Brain pericyte (primary cell): ENCODE measurements at regions not wholly inside any gene's neighbourhood (a gene's known extent, or its start where the extent isn't known, plus 50 kb on each side); places are given as distances from the start of the nearest gene placed in this dataset.

Experiments used
- DNase-seq: peaks from one replicate; pipeline ENCODE4 v3.0.0-alpha.2; 2012; ENCODE audit warnings: low read depth, low spot score

DNA sequence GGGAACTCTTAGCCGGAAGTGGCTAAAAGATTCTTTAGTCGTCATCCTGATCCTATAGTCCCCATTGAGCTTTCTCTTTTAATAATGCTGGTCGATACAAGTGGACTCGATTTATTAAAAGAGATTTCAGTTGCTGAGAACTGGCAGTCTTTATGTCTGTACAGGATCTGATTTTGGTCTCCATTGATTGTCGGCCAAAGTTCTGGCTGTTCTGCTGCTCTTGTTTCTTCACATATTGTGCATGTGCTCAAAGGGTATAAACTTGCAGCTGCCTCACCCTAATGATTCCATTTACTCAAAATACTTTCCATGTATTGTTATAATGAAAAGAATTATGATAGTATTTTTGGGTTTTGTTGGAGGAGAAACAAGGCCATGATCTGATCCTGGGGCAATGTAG, 100.7 kb upstream of the CTTNBP2 start:
- no peak for DNase-seq

DNA sequence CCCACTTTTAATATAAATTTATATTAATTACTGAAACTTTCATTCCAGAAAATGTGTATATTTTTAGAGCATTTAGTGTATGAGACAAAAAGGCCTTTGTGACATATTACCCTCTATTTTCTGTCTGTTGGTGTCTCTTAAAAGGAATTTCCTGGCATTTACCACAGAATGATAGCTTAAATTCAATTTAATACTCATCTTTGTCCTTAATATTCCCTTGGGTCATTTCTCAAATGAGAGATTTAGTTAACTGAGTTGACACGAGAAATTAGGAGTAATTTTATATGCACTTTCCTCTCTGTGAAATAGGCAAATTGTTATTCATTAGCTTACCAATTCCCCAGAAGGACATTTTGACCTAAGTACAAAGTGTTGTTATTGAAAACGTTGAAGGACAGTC, 101.7 kb upstream of the CTTNBP2 start:
- DNase-seq: no peak

DNA sequence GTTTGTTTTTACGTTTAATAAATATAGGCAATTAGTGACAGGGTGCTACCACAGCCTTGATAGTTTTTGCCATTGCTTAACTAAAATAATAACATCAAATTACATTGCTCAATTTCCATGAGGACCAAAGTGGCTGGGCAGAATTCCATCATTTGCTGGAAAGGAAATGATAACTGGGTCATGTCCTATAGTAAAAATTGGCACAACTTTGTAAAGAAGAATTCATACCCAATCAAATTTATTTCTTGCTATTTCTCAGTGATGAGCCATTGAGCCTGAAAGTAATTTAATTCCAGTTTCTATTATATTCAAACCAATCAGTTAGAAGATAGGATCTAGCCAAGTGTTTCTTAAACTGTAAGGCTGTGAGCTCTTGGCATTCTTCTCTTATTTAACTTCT, 102.2 kb upstream of the CTTNBP2 start:
- no peak for DNase-seq

DNA sequence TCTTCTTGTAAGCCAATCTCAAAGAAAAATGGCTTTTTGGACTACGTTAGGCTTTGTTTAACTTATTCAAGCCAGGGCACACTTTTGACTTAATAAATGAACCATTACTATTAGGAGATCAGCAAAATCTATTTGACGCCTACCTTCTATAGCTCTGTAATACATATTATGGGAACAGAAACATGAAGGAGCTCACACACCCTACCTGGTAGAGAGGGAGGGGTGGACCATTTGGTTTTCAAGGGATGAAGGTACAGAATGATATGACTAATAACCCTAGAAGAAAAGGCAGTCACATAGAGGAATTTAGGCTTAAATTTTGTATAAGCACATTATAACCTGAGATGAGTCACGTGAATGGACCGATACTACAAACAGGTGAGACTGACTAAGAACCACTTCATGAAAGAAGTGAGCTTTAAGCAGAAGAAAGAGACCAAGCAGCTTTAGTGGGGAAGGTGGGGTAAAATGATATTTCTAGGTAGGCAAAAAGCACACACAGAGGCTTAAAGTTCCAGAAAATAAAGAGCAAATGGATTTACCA, 106.8 kb upstream of the CTTNBP2 start:
- DNase-seq: no peak

DNA sequence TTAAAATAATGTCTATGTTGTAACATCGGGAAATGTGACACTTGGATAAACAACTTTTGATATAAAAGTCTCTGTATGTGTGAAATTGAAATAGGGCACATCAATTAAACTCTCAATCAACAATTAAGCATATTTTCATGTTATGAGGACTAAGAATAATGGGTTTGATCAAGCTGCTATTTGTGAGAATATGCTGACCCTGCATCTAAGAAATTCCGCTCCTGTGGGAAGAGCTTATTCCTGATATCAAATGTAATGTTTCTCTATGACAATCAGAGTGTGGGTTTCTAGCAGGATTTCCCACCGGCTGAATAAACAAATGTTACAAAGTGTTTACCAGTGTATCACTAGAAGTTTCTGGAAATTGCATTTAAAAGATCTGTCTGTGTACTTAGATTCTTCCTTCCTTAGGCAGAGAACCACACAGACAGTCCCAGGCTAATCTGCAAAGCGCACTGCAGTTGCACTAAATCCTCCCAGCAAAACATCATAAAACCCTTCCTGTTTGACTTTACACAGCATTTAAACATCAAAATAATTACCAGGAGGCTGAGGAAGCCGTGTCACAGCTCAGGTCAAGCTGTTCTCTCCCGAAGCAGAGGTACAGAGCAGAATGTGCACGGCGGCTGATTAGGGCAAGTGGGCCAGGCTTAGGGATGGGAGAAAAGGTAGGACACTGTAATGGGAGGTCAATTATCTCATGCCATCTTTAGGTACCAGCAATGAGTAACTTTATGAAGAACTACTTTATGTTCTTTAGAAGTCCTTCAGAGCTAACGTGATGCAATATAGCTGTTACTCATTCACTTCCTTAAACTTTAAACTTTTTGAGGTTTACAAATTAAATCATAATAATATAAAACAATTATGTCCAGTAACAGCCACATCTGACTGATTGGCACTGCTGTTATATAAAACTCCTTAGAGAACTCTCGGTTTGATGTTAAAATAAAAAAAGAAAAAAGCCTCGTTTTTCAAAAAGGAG, 109.1 kb upstream of the CTTNBP2 start:
- no peak for DNase-seq

DNA sequence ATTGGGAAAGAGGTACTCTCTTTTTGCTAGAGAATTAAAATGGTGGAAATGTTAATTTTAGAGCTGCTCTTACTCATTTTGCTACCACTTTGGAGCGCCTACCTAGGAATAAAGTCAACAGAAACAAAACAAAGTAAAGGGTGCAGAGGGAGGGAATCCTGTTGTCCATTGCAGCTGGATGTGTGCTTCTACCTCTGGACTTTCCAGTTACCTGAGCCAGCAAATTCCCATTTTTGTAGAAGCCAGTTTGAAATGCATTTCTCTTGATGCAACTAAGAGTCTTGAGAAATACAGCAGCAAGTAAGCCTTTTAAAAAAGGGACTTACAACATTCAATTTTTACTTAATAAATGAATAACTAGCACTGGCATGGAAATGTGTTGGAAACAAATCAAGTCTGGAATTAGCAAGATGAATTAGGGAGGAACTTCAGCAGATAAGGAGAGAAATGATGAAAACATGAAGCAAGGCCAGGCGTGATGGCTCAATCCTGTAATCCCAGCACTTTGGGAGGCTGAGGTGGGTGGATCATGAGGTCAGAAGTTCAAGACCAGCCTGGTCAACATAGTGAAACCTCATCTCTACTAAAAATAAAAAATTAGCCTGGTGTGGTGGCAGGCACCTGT, 113.5 kb upstream of the CTTNBP2 start:
- DNase-seq: no peak

DNA sequence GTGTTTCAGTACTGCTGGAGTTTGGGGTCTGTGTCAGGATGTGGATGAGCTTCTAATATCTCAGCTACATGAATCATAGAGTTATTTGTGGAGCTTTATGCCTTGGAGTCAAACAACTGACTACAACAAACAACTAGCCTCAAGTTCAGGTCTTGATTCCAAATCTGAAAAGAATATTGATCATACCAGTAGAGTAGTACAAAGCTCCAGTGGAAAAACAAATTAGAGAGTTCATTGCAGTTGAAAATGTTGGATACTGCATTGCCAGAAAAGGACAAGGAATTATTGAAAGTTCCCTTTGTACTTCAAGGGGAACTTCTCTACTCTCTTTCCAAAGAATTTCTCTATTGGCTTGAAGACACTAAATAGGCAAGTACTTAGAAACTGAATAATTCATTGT, 117.6 kb upstream of the CTTNBP2 start:
- no peak for DNase-seq

DNA sequence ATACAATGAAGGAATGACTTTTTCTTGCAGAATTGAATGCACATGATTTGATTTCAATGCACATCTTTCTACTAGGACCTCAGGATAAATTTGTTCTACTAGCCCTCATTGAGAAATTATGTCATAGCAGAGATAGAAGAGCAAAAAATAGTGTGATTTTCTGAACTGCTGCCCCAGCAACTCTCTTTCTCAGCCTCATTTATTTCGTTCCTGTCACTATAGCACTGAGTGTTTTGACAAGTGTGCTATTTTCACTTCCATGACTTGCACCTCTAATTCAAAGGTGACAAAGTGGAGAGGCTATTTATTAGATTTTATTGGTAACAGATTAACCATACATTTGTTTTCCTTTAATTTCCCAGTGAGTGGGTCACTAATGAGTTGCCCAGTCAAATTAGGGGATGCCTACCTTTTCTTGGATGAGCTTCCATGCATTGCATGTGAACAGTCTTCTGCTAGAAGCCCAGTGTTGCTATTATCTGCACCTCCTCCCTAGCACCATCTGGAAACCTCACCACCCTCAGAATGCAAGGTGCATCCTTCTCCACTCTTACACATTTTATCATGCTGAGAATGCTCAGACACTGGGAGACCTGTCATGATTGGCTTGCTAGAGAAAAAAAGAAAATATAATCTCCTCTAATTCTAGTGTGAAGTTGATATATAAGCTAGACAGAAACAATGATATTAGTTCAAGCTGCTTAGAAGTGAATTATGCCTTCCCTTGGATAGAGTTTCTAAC, 119.6 kb upstream of the CTTNBP2 start:
- DNase-seq: no peak

DNA sequence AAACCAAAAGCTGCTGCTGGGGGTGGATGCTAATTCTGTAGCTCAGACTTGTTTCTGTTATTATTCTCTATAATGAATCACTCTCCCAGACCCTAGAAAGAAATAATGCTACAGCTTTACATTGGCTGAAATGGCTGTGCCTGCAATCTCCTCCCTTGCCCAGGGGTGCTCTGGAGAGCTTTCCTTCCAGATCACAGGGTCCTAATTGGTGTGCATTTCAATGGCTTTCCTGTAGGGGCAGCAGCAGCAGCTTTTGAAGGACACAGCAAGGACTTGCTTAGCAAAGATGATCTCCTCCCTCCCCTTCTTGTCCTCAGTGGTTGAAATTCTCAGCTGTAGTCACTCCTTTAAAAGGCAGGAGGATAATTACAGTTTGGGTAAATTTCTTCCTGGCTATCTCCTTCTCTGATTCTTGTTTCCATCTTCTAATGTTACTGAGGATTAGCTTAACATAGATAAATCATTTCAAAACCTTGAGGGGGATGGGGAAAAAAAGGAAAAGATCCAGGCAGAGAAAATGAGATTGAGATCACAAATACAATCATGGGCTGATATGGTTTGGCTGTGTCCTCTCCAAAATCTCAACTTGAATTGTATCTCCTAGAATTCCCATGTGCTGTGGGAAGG, 120.2 kb upstream of the CTTNBP2 start:
- DNase-seq: no peak

DNA sequence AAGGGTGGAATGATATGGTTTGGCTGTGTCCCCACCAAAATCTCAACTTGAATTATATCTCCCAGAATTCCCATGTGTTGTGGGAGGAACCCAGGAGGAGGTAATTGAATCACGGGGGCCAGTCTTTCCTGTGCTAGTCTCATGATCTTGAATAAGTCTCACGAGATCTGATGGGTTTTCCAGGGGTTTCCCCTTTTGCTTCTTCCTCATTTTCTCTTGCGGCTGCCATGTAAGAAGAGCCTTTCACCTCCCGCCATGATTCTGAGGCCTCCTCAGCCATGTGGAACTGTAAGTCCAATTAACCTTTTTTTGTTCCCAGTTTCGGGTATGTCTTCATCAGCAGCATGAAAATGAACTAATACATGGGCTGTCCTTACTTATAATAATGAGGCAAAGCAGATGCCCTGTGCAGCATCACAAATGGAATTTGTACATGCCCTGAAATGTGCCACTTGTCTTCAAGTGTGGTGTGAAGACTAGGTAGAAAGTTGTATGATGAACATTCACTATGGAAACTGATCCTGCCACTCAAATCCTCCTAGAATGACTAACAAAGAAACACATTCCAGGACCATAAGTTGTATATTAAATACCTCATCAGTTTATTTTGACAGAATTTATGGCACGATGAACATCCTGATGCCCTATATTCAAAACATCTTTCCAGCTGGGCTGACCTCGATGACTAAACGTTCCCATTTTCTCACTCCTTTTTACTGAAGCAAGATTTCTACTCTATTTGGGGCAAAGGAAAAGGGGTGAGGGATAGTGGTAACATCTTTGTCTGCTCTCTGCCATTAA, 122.8 kb upstream of the CTTNBP2 start:
- DNase-seq: no peak

DNA sequence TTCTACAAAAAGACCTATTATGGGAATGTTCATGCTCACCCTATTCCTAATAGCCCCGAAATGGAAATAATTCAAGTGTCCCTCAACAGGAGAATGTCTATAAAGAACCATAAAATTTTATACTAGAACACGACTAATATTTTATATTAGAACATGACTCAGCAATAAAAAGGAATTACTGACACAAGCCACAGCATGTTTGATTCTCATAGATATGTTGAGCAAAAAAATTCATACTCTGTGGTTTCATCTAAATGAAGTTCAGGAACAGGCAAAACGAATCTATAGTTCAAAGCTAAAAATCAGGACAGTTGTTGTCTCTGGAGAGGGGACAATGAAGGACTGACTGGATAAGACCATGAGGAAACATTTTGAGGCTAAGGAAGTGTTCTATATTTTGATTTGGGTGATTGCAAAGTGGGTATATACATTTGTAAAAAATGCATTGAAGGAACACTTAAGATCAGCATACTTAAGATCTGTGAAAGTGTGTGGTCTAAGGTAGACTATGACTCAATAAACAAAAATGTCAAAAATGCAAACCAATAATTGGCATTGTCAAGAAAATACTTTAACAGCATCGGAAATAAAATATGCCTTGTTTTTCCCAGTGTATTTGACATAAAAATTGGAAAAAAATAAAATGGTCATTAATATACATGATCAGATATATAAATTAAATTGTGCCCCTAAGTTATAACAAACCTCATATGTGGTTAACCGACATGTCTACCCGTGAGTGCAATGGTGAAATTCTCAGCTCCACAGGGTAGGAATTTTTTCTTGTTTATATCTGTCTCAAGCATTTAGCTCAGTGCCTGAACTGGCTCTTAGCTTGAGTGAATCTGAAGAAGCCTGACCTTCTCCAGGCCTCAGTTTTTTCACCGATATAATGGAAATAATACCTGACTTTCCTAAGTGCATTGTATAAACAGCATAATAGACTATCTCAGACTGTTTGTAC, 124.9 kb upstream of the CTTNBP2 start:
- DNase-seq: no peak

DNA sequence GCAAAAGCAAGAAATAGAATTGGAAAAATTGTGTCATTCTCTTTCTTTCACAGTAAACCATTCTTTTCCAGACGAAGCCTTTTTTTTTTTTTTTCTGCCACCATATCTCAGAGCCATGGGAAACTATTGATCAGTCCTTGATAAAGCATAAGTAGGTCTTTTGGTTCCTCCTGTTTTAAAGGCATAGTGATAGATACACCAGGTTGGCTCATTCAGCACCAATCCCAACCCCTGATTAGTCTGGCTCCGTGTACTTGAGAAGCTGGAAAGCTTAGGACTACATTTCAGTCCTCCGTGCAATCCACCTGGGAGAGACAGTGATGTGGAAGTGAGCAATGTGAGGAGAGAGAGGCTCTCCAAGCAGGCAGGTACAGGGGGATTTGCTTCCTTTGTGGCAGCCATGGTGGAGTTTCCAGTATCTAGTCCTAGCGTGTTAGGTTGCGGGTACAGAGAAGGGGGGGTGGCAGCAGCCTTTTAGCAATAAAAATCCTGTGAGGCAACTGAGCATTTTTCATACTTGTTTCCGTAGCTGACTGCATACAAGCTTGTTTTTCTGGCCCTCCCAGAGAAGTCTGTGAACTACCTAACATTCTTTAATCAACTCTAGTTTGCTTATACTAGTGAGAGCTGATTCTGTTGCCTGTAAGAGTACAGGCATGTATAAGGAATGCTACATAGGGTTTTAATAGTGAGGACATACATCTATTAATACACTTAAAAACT, 127.4 kb upstream of the CTTNBP2 start:
- no peak for DNase-seq

DNA sequence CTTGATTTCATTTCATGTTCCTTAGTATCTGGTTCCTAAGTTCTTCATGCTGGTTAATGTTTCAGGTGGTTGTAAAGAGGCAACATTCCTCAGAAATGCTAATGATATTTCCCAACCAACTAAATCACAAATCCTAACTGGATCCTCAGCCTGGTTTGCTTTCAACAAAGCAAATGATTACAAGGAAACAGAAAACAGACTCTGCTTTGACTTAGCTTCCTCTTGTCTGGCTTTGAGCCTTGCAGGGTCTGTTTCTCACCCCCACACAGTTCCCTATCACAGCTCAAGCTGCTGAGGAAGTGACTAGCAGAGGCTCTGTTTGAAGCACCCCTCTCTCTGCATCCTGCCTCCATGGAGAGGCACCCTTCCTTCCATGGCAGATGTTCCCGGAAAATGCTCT, 130.2 kb upstream of the CTTNBP2 start:
- no peak for DNase-seq

DNA sequence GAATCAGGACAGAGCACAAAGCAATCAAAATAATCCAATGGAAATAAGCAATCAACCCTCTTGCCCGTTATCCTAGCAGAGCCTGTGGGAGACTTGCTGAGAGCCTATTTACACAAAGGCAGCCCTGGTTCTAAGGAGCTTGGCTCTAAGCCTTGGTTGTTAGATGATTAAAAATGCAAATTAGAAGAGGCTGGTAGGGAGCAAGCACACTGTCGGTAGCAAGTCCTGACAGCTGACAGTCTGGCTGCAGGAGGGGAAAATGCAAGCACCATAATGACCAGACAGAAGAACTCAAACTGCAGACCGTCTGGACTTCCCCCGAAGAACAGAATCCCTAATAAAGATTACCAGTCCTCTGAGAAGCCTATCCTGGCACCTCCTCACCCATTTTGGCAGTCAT, 131.8 kb upstream of the CTTNBP2 start:
- no peak for DNase-seq

DNA sequence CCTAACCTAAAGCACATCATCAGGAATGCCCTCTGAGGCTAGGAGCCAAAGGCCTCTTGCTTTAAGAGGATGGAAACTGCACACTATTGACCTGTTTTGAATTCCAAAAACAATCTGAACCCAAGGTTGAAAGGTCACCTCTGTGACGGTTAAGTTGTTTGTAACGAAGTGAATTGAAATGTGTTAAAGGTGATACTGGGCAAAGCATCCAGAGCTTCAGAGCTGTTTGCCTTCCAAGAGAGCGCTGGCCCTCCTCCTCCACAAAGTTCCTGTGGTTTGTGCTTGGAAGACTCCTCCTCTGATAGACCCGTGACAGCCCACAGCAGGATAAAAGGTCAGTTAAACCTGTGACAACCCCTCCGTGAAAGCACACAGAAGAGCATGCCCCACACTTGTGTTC, 133.7 kb upstream of the CTTNBP2 start:
- DNase-seq: no peak

DNA sequence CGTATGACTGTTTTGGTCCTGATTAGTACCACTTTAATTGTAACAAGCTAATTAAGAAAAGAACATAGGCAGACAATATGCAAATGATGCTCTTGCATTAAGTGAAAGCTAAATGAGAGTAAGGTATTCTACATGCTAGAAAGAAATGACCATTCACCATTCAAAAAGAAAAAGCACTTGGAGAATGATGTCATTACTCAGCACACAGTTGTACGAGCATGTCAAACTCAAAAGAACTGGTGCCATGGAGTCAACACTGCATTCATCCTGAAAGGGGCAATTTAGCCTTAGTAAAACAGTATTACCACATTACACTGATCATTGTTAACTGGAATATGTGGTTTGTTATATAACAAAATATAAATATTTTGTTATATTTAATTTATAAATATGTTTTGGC, 136.2 kb upstream of the CTTNBP2 start:
- DNase-seq: no peak

DNA sequence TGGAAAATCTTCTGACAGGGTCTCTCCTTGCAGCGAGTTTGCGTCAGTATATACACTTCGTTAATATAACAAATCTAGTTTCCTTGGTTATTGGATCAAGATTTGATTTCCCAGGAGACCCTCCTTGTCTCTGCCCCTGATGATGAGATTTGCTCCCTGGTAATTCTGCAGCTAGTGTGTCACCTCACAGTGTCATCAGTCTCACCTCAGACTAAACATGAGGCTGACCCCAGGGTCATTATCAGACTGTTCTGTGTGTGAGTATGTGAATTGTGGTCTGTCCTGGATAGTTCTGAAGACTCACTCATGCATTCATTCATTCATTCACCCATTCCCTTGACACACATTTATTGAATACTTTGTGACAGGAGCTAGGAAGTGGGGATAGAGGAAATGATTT, 138.4 kb upstream of the CTTNBP2 start:
- DNase-seq: no peak

DNA sequence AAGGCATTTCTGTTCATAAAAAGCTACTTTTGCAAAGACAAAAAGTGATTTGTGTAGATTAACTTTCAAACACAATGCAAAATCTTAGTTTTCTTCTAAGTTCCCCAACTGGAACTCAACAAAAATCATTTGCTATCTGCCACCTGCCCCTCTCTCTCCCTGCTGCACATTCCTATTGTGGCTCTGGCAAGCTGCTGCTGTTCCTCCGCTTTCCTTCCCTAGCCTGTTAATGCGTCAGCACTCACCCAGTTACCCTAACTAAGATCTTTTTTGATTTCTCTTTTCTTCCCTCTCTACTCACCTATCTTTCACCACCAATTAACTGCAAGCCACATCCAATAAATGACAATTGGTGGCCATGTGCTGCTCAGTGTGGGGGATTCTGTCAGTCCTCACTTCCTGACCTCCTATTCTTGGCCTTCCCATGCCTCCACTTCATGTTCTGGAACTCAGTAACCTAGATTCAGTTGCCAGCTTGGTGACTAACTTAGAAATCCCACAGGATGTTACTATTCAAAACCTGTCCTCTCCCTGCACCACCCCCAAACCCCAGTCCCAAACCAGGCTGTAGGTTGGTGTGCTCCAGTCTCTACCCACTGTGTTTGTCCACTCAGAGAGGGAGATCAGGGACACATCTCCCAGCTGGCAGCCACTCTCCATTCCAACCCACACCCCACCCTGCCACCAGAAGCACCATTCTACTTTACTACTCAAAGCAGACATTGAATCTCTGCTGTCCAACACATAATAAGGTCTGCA, 140.2 kb upstream of the CTTNBP2 start:
- DNase-seq: no peak
